CD4-positive, alpha-beta T cell (primary cell): ENCODE measurements at regions not wholly inside any gene's neighbourhood (a gene's known extent, or its start where the extent isn't known, plus 50 kb on each side); places are given as distances from the start of the nearest gene placed in this dataset.

ENCODE experiments used
- ATAC-seq: fragments of 200-7000 bp; cut with Tn5 transposase; one replicate; pipeline ENCODE4 v1.10.0; 2022; ENCODE audit warnings: mild to moderate bottlenecking; ENCODE audit not compliant: poor library complexity
- CTCF ChIA-PET: fragments of 350-600 bp; sonication (Branson Sonifier 250); formaldehyde crosslinking; loops from one replicate; lab custom pipeline; 2021; ENCODE audit warnings: antibody characterized with exemption, inconsistent platforms; lab: Charles Lee
- POLR2A ChIA-PET: fragments of 350-600 bp; sonication (Branson Sonifier 250); formaldehyde crosslinking; loops from one replicate; lab custom pipeline; 2021; ENCODE audit warnings: antibody characterized with exemption, inconsistent platforms; lab: Charles Lee
- DNase-seq, 14 experiments: peaks; one replicate each; pipeline ENCODE4 v3.0.0-alpha.2; 2013 to 2020; ENCODE audit warnings: mixed read lengths in 2 of 14
- H3K27ac ChIP-seq, 2 donors: one replicate each; pipeline versions ENCODE4 v1.5.1 to v1.7.0; 2013; ENCODE audit warnings: low read length in 2 of 2, low read depth in 1 of 2, mild to moderate bottlenecking in 1 of 2
- H3K27me3 ChIP-seq, 2 experiments: 1 replicate in 1 of 2; 2 replicates in 1 of 2; pipeline versions ENCODE4 v1.6.1 to v1.7.0; 2013; ENCODE audit warnings: low read length in 2 of 2, control low read depth in 1 of 2, mild to moderate bottlenecking in 1 of 2, moderate library complexity in 1 of 2; ENCODE audit not compliant: insufficient read depth in 2 of 2, control insufficient read depth in 1 of 2
- H3K36me3 ChIP-seq: one replicate; pipeline ENCODE4 v1.6.1; 2013; ENCODE audit warnings: low read length, control low read depth; ENCODE audit not compliant: insufficient read depth
- H3K4me1 ChIP-seq: one replicate; pipeline ENCODE4 v1.6.1; 2013; ENCODE audit warnings: low read length, control low read depth; ENCODE audit not compliant: insufficient read depth
- H3K4me3 ChIP-seq: one replicate; pipeline ENCODE4 v1.5.1; 2013; ENCODE audit warnings: mild to moderate bottlenecking, low read length, moderate library complexity
- H3K9me3 ChIP-seq, 2 experiments: 1 replicate in 1 of 2; 2 replicates in 1 of 2; pipeline versions ENCODE4 v1.6.1 to v1.7.0; 2013; ENCODE audit warnings: low read length in 2 of 2, mild to moderate bottlenecking in 2 of 2, control low read depth in 1 of 2, moderate library complexity in 1 of 2; ENCODE audit not compliant: control insufficient read depth in 1 of 2, insufficient read depth in 1 of 2
- H3K27ac Mint-ChIP-seq: one replicate; pipeline ENCODE4 v1.8.0; 2020; ENCODE audit warnings: mixed read lengths
- H3K27me3 Mint-ChIP-seq: one replicate; pipeline ENCODE4 v1.8.0; 2021; ENCODE audit warnings: mixed read lengths
- H3K36me3 Mint-ChIP-seq: one replicate; pipeline ENCODE4 v1.8.0; 2021; ENCODE audit warnings: low read depth, mixed read lengths
- H3K4me1 Mint-ChIP-seq: one replicate; pipeline ENCODE4 v1.8.0; 2021; ENCODE audit warnings: low read depth, mixed read lengths
- H3K4me3 Mint-ChIP-seq: one replicate; pipeline ENCODE4 v1.8.0; 2020; ENCODE audit warnings: mild to moderate bottlenecking, mixed read lengths
- H3K9me3 Mint-ChIP-seq: one replicate; pipeline ENCODE4 v1.8.0; 2020; ENCODE audit warnings: mixed read lengths
- CTCF ChIP-seq: fragments of 200-600 bp; IDR thresholded peaks from one replicate; pipeline ENCODE4 v1.8.0; 2022; ENCODE audit warnings: antibody characterized with exemption, mild to moderate bottlenecking
- intact Hi-C, 2 experiments: fragments of 100-400 bp; cut with DNase I in 1 of 2; cut with micrococcal nuclease in 1 of 2; formaldehyde crosslinking; loops; one replicate each; pipeline versions ENCODE4 v1.15.1 to v1.9.0; 2023 to 2025; cut with DNase I, micrococcal nuclease

GRCh38 chr17:79395545-79395944 is 215.3 kb downstream of the RBFOX3 start:
- peaks cover 0 to 6% of the 10 kb centered on the region in 2 experiments for H3K9me3 ChIP-seq
- ATAC-seq, result no peak
- peaks cover 28 to 35% of the 10 kb centered on the region in 2 experiments for H3K27me3 ChIP-seq
- no peak for DNase-seq
- no peak for TF ChIP-seq CTCF
- no peaks in the 10 kb centered on the region for H3K9me3 Mint-ChIP-seq
- intact Hi-C loops, result no loop called here
- H3K27me3 Mint-ChIP-seq, result peaks cover 71% of the 10 kb centered on the region
- H3K4me3 ChIP-seq, result no peak overlapping the region
- ChIA-PET POLR2A (no interaction called here), CTCF (no interaction called here)
- H3K36me3 Mint-ChIP-seq, result no peaks in the 10 kb centered on the region
- H3K27ac ChIP-seq, result no peak overlapping the region
- H3K4me3 Mint-ChIP-seq, result no peak overlapping the region
- H3K36me3 ChIP-seq, result no peaks in the 10 kb centered on the region
- H3K27ac Mint-ChIP-seq, result no peak overlapping the region
- peaks cover 9% of the 10 kb centered on the region for H3K4me1 ChIP-seq
- peaks cover 4% of the 10 kb centered on the region for H3K4me1 Mint-ChIP-seq

- H3K4me3 Mint-ChIP-seq, result no peak overlapping the region
- peaks cover 0 to 7% of the 10 kb centered on the region in 2 experiments for H3K9me3 ChIP-seq
- ChIA-PET CTCF (no interaction called here), POLR2A (no interaction called here)
- no peaks in the 10 kb centered on the region for H3K4me1 Mint-ChIP-seq
- peaks cover 25 to 30% of the 10 kb centered on the region in 2 experiments for H3K27me3 ChIP-seq
- H3K27ac ChIP-seq, result no peak overlapping the region
- H3K9me3 Mint-ChIP-seq, result no peaks in the 10 kb centered on the region
- no peak for TF ChIP-seq CTCF
- intact Hi-C loops, result no loop called here
- no peak for ATAC-seq
- no peak overlapping the region for H3K27ac Mint-ChIP-seq
- H3K4me1 ChIP-seq, result peaks cover 7% of the 10 kb centered on the region
- H3K27me3 Mint-ChIP-seq, result peaks cover 71% of the 10 kb centered on the region
- no peaks in the 10 kb centered on the region for H3K36me3 Mint-ChIP-seq
- no peak overlapping the region for H3K4me3 ChIP-seq
- H3K36me3 ChIP-seq, result no peaks in the 10 kb centered on the region
- no peak for DNase-seq
Measured at GRCh38 chr17:79395066-79395465, 215.8 kb downstream of the RBFOX3 start.

DNA sequence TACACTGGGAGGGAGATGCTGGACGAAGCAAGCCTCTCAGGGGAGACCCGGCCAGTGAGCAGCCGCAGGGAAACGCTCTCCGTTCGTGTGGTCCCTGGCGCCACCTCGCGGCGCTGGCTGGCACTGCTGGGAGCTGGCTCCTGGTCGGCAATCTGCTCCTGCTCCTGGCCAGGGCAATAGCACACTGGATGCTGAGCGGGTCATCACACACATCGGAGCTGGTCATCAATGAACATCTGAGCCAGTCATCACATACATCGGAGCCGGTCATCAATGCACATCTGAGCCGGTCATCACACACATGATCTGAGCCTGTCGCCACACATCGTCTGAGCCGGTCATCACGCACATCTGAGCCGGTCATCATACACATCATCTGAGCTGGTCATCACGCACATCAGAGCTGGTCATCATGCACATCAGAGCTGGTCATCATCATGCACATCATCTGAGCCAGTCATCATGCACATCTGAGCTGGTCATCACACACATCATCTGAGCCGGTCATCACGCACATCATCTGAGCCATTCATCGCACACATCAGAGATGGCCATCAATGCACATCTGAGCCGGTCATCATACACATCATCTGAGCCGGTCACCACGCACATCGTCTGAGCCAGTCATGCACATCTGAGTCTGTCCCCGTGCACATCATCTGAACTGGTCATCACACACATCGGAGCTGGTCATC is 217.3 kb downstream of the RBFOX3 start:
- no peak overlapping the region for H3K4me3 ChIP-seq
- H3K9me3 ChIP-seq, result peaks cover 0 to 7% of the 10 kb centered on the region in 2 experiments
- TF ChIP-seq CTCF, result peak; percentile 73
- no peaks in the 10 kb centered on the region for H3K9me3 Mint-ChIP-seq
- no peak overlapping the region for H3K27ac Mint-ChIP-seq
- ATAC-seq, result peak; percentile 76
- no peaks in the 10 kb centered on the region for H3K4me1 Mint-ChIP-seq
- ChIA-PET CTCF (interaction anchor here (0.6 to 3.3 kb wide), 5 partner anchors 8 to 334 kb away, joined by 3 to 25 read pairs (median 3); no protein-coding TSS in a partner anchor), POLR2A (no interaction called here)
- H3K27ac ChIP-seq, result no peak overlapping the region
- peak; percentile 47 to 77 (median 62) for DNase-seq
- H3K4me3 Mint-ChIP-seq, result no peak overlapping the region
- H3K36me3 Mint-ChIP-seq, result no peaks in the 10 kb centered on the region
- peaks cover 24 to 28% of the 10 kb centered on the region in 2 experiments for H3K27me3 ChIP-seq
- peaks cover 7% of the 10 kb centered on the region for H3K4me1 ChIP-seq
- no peaks in the 10 kb centered on the region for H3K36me3 ChIP-seq
- intact Hi-C loops, result loop anchor here in 1 of 2 experiments (1.0 to 2.0 kb wide), 3 partner anchors 307 to 373 kb away; no protein-coding TSS in a partner anchor
- H3K27me3 Mint-ChIP-seq, result peaks cover 72% of the 10 kb centered on the region
